Fibroblast of lung (primary cell): ENCODE measurements at regions not wholly inside any gene's neighbourhood (a gene's known extent, or its start where the extent isn't known, plus 50 kb on each side); places are given as distances from the start of the nearest gene placed in this dataset.

Experiments
- EZH2 ChIP-seq: IDR thresholded peaks from 2 replicates; pipeline ENCODE4 v1.5.1; 2012; ENCODE audit warnings: low read length, control low read depth, mild to moderate bottlenecking; ENCODE audit errors: missing control alignments
- TF ChIP-seq, protein P1 (sequence below), 2 donors: IDR thresholded peaks in 1 of 2; conservative IDR thresholded peaks in 1 of 2; 1 replicate in 1 of 2; 2 replicates in 1 of 2; pipeline ENCODE4 v1.5.1; 2011 to 2012; ENCODE audit warnings: low read length in 2 of 2, control low read depth in 1 of 2, inconsistent platforms in 1 of 2, low read depth in 1 of 2, mild to moderate bottlenecking in 1 of 2

DNA sequence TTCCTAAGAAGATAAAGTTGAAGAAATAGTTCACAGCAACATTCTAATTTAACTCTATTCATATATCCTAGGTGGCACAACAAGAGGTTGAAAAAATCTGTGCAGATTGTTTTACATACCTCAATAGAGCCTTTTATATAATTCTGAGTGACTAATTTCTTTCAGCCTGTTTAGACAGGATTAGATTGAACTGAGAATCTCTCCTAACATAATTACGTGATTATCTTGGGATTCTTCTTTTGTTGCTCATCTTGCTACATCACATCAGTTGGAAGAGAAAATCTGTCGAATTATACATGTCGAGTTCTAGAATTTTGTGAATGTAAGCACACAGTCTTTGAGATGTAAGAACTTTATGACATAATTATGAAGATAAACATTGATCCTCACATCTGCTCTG lies 1873.7 kb upstream of the IGFBP7 start:
- TF ChIP-seq EZH2: no peak
- TF ChIP-seq, protein P1, sequence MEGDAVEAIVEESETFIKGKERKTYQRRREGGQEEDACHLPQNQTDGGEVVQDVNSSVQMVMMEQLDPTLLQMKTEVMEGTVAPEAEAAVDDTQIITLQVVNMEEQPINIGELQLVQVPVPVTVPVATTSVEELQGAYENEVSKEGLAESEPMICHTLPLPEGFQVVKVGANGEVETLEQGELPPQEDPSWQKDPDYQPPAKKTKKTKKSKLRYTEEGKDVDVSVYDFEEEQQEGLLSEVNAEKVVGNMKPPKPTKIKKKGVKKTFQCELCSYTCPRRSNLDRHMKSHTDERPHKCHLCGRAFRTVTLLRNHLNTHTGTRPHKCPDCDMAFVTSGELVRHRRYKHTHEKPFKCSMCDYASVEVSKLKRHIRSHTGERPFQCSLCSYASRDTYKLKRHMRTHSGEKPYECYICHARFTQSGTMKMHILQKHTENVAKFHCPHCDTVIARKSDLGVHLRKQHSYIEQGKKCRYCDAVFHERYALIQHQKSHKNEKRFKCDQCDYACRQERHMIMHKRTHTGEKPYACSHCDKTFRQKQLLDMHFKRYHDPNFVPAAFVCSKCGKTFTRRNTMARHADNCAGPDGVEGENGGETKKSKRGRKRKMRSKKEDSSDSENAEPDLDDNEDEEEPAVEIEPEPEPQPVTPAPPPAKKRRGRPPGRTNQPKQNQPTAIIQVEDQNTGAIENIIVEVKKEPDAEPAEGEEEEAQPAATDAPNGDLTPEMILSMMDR (conservative IDR thresholded peaks at IDR 0.05 in 1 of 2, IDR thresholded peaks at IDR 0.05 in 1 of 2; ENCODE audit: low read depth in 1 of 2, low read length in 2 of 2): no peak
